H1 (cell line): ENCODE measurements at regions not wholly inside any gene's neighbourhood (a gene's known extent, or its start where the extent isn't known, plus 50 kb on each side); places are given as distances from the start of the nearest gene placed in this dataset.

Experiments
- CTCF ChIA-PET: fragments of 300-600 bp; sonication (Branson Sonifier 250); formaldehyde crosslinking; loops from one replicate; lab custom pipeline; 2021; ENCODE audit not compliant: partially characterized antibody; lab: Charles Lee
- POLR2A ChIA-PET: fragments of 300-600 bp; sonication (Branson Sonifier 250); formaldehyde crosslinking; loops from one replicate; lab custom pipeline; 2021; ENCODE audit warnings: inconsistent platforms; ENCODE audit not compliant: partially characterized antibody; lab: Charles Lee
- DNase-seq, 2 experiments: peaks; one replicate each; pipeline versions ENCODE4 v3.0.0 to v3.0.0-alpha.2; 2010 to 2022; ENCODE audit warnings: low spot score in 2 of 2, low read depth in 1 of 2, mixed read lengths in 1 of 2
- FAIRE-seq: peaks from 2 replicates; lab custom pipeline; 2011; peaks lifted over from hg19 to GRCh38; lab: Jason Lieb, UNC
- H2AFZ ChIP-seq: 2 replicates; pipeline ENCODE4 v1.8.1; 2012; ENCODE audit warnings: low read length, inconsistent platforms
- H2AK5ac ChIP-seq: 2 replicates; pipeline ENCODE4 v1.6.1; 2013; ENCODE audit warnings: low read depth, low read length
- H2BK120ac ChIP-seq: replicated peaks from 2 replicates; pipeline ENCODE3; 2013; ENCODE audit warnings: low read depth, low read length, inconsistent platforms
- H2BK12ac ChIP-seq: 2 replicates; pipeline ENCODE4 v1.6.1; 2013; ENCODE audit warnings: low read depth, low read length
- H2BK15ac ChIP-seq: 2 replicates; pipeline ENCODE4 v1.6.1; 2013; ENCODE audit warnings: low read length
- H2BK20ac ChIP-seq: 2 replicates; pipeline ENCODE4 v1.6.1; 2013; ENCODE audit warnings: low read length
- H2BK5ac ChIP-seq: 2 replicates; pipeline ENCODE4 v1.6.1; 2013; ENCODE audit warnings: low read depth, low read length
- H3K14ac ChIP-seq: 2 replicates; pipeline ENCODE4 v1.6.1; 2013; ENCODE audit warnings: inconsistent platforms; ENCODE audit not compliant: insufficient read length
- H3K18ac ChIP-seq: 2 replicates; pipeline ENCODE4 v1.6.1; 2013; ENCODE audit warnings: low read length; ENCODE audit errors: extremely low read depth
- H3K23ac ChIP-seq: 2 replicates; pipeline ENCODE4 v1.6.1; 2013; ENCODE audit warnings: inconsistent platforms; ENCODE audit not compliant: insufficient read length
- H3K23me2 ChIP-seq: 2 replicates; pipeline ENCODE4 v1.6.1; 2013; ENCODE audit warnings: low read depth, low read length
- H3K27ac ChIP-seq: 2 replicates; pipeline ENCODE4 v1.6.1; 2011; ENCODE audit warnings: low read depth, low read length, inconsistent platforms
- H3K27me3 ChIP-seq, 4 experiments: replicated peaks in 1 of 4; 1 replicate in 1 of 4; 2 replicates in 3 of 4; pipeline versions ENCODE4 v1.6.1 to v1.8.1; 2011 to 2013; ENCODE audit warnings: low read length in 3 of 4, mild to moderate bottlenecking in 3 of 4, inconsistent platforms in 2 of 4, mixed read lengths in 2 of 4, moderate library complexity in 1 of 4; ENCODE audit not compliant: control insufficient read depth in 3 of 4, insufficient read depth in 3 of 4; ENCODE audit errors: extremely low read depth in 1 of 4
- H3K36me3 ChIP-seq, 4 experiments: 2 replicates each; pipeline versions ENCODE4 v1.6.1 to v1.8.1; 2011 to 2013; ENCODE audit warnings: mild to moderate bottlenecking in 4 of 4, low read length in 3 of 4, moderate library complexity in 2 of 4, control low read depth in 1 of 4, inconsistent platforms in 1 of 4; ENCODE audit not compliant: insufficient read depth in 4 of 4, control insufficient read depth in 2 of 4
- H3K4ac ChIP-seq: replicated peaks from 2 replicates; pipeline ENCODE3; 2013; ENCODE audit warnings: low read length, low read depth, mixed read lengths, inconsistent platforms; ENCODE audit not compliant: insufficient read length
- H3K4me1 ChIP-seq, 4 experiments: replicated peaks in 1 of 4; 1 replicate in 1 of 4; 2 replicates in 3 of 4; pipeline versions ENCODE4 v1.6.1 to v1.8.1; 2011 to 2013; ENCODE audit warnings: low read length in 3 of 4, inconsistent platforms in 2 of 4, mixed read lengths in 1 of 4; ENCODE audit not compliant: insufficient read depth in 4 of 4, control insufficient read depth in 3 of 4
- H3K4me2 ChIP-seq, 2 experiments: 2 replicates each; pipeline versions ENCODE4 v1.6.1 to v1.8.1; 2011 to 2013; ENCODE audit warnings: low read depth in 2 of 2, low read length in 2 of 2, control low read depth in 1 of 2, inconsistent platforms in 1 of 2, mild to moderate bottlenecking in 1 of 2; ENCODE audit not compliant: insufficient read depth in 1 of 2
- H3K4me3 ChIP-seq, 4 experiments: fragments of 200-600, 300-600 bp in 1 of 4; sonication (generic), shearing (Covaris generic), sonication (Bioruptor Twin) in 1 of 4; 2 replicates each; pipeline versions ENCODE4 v1.5.1 to v1.8.1; 2011 to 2016; ENCODE audit warnings: low read length in 4 of 4, low read depth in 3 of 4, control low read depth in 2 of 4, inconsistent platforms in 2 of 4, mild to moderate bottlenecking in 2 of 4, mixed read lengths in 1 of 4, moderate library complexity in 1 of 4; ENCODE audit not compliant: insufficient read depth in 2 of 4; ENCODE audit errors: extremely low read depth in 1 of 4
- H3K56ac ChIP-seq: replicated peaks from 2 replicates; pipeline ENCODE3; 2013; ENCODE audit warnings: low read depth, mild to moderate bottlenecking, mixed read lengths, low read length, inconsistent platforms; ENCODE audit not compliant: insufficient read length
- H3K79me1 ChIP-seq: 2 replicates; pipeline ENCODE4 v1.6.1; 2013; ENCODE audit warnings: low read depth, low read length, control low read depth
- H3K79me2 ChIP-seq, 2 experiments: 2 replicates each; pipeline versions ENCODE4 v1.6.1 to v1.8.1; 2012 to 2013; ENCODE audit warnings: low read length in 2 of 2, mild to moderate bottlenecking in 2 of 2, inconsistent platforms in 1 of 2; ENCODE audit not compliant: insufficient read depth in 2 of 2, control insufficient read depth in 1 of 2
- H3K9ac ChIP-seq, 4 experiments: replicated peaks in 1 of 4; 1 replicate in 1 of 4; 2 replicates in 3 of 4; pipeline versions ENCODE4 v1.6.1 to v1.8.1; 2011 to 2013; ENCODE audit warnings: low read depth in 3 of 4, low read length in 3 of 4, control low read depth in 2 of 4, mild to moderate bottlenecking in 2 of 4, moderate library complexity in 2 of 4, inconsistent platforms in 1 of 4; ENCODE audit errors: extremely low read depth in 1 of 4
- H3K9me3 ChIP-seq, 2 experiments: 2 replicates each; pipeline versions ENCODE4 v1.6.1 to v1.8.1; 2012 to 2013; ENCODE audit warnings: mild to moderate bottlenecking in 2 of 2, moderate library complexity in 2 of 2, control low read depth in 1 of 2, inconsistent platforms in 1 of 2, low read depth in 1 of 2, low read length in 1 of 2, mixed read lengths in 1 of 2; ENCODE audit not compliant: insufficient read depth in 2 of 2
- H4K20me1 ChIP-seq, 2 experiments: replicated peaks in 1 of 2; 2 replicates each; pipeline versions ENCODE3 to v1.8.1; 2011 to 2013; ENCODE audit warnings: inconsistent platforms in 2 of 2, low read length in 2 of 2, mild to moderate bottlenecking in 1 of 2; ENCODE audit not compliant: insufficient read depth in 2 of 2, control insufficient read depth in 1 of 2
- H4K5ac ChIP-seq: 2 replicates; pipeline ENCODE4 v1.6.1; 2013; ENCODE audit warnings: low read length, low read depth, mixed read lengths, inconsistent platforms; ENCODE audit not compliant: insufficient read length
- H4K8ac ChIP-seq: 2 replicates; pipeline ENCODE4 v1.8.0; 2013; ENCODE audit warnings: mild to moderate bottlenecking, moderate library complexity, low read length, inconsistent platforms; ENCODE audit not compliant: insufficient read depth; ENCODE audit errors: extremely low read depth
- H4K91ac ChIP-seq: replicated peaks from 2 replicates; pipeline ENCODE3; 2013; ENCODE audit warnings: low read length, mixed read lengths, inconsistent platforms; ENCODE audit not compliant: insufficient read length
- BRCA1 ChIP-seq: IDR thresholded peaks from 2 replicates; pipeline ENCODE4 v1.6.1; 2012; ENCODE audit warnings: low read depth, low read length, improper control_type of control experiment
- E2F6 ChIP-seq: IDR thresholded peaks from 2 replicates; pipeline ENCODE4 v1.6.1; 2012; ENCODE audit warnings: inconsistent platforms
- EGR1 ChIP-seq: IDR thresholded peaks from 2 replicates; pipeline ENCODE4 v1.6.1; 2011; ENCODE audit warnings: low read depth, low read length, borderline replicate concordance
- HDAC6 ChIP-seq: IDR thresholded peaks from one replicate; pipeline ENCODE4 v1.7.1; 2012; ENCODE audit warnings: low read depth, mild to moderate bottlenecking, inconsistent platforms, low read length, moderate library complexity
- KDM4A ChIP-seq: IDR thresholded peaks from one replicate; pipeline ENCODE4 v1.7.1; 2012; ENCODE audit warnings: low read depth, mild to moderate bottlenecking, moderate library complexity, low read length, inconsistent platforms; ENCODE audit not compliant: severe bottlenecking
- NANOG ChIP-seq: IDR thresholded peaks from 2 replicates; pipeline ENCODE4 v1.6.1; 2011; ENCODE audit warnings: low read length, low read depth, mild to moderate bottlenecking, inconsistent platforms; ENCODE audit not compliant: insufficient read depth, poor library complexity, severe bottlenecking
- SP2 ChIP-seq: IDR thresholded peaks from 2 replicates; pipeline ENCODE4 v1.6.1; 2012; ENCODE audit warnings: mild to moderate bottlenecking, low read length, inconsistent platforms
- SP4 ChIP-seq: IDR thresholded peaks from 2 replicates; pipeline ENCODE4 v1.6.1; 2012; ENCODE audit warnings: low read length, inconsistent platforms
- SUZ12 ChIP-seq: fragments of 200-600 bp; sonication (generic); IDR thresholded peaks from 2 replicates; pipeline ENCODE4 v1.6.1; 2012; ENCODE audit warnings: mild to moderate bottlenecking, inconsistent platforms, low read length, moderate library complexity, mixed read lengths
- TAF1 ChIP-seq: IDR thresholded peaks from 2 replicates; pipeline ENCODE4 v1.6.1; 2011; ENCODE audit warnings: mild to moderate bottlenecking, low read depth, low read length
- WGBS, 2 experiments: shearing (Covaris generic) in 1 of 2; methylation state at CpG; one replicate each; pipeline versions ENCODE4 v1.1.6 to v1.1.7; 2013 to 2015; ENCODE audit warnings: low lambda C conversion rate in 2 of 2, mixed read lengths in 2 of 2, inconsistent platforms in 1 of 2, low coverage in 1 of 2, missing lambda C conversion rate in 1 of 2; ENCODE audit not compliant: insufficient replicate concordance in 2 of 2, insufficient coverage in 1 of 2, insufficient read length in 1 of 2; ENCODE audit errors: extremely low coverage in 1 of 2, missing lambda C conversion rate in 1 of 2; 5-methylcytosine and 5-hydroxymethylcytosine counted together

DNA sequence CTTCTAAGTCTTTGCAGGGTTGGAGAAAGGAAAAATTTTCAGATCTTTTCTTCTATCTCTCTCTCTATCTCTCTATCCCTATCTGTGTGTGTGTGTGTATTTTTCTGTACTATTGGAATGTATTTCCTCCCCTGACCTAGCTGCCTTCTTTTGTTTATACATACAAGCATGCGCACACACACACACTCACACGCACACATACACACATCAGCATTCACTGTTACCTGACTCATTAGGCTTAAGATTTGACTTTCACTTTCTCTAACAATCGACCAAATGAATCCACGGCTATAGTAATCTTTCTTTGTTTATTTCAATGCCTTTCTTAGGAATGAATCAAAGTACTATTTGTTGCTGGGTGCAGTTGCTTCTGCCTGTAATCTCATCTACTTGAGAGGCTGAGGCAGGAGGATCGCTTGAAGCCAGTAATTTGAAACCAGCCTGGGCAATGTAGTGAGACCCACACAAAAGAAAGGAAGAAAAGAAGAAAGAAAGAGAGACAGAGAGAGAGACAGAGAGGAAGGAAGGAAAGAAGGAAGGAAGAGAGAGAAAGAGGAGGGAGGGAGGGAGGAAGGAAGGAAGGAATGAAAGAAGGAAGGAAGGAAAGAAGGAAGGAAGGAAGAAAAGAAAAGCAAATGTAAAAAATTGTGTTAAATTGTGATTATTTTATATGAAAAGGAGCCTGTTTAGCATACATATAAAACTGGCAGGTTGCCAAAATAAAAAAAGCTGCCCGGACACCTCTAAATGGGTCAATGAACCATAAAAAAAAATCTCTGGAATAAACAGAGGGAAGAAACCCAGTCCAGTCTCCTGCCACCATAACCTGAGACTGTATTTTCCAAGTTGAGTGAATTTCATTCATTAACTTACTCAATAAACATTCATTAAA, 206.8 kb downstream of the ZNF326 start:
- Histone ChIP-seq H4K91ac (no peak overlapping the region), H3K79me2 (no peaks in the 10 kb centered on the region), H2AK5ac (no peak overlapping the region), H3K23ac (no peak overlapping the region), H4K5ac (no peak overlapping the region), H3K27me3 (no peaks in the 10 kb centered on the region; a peak in 1 of 7 replicates), H3K4ac (no peak overlapping the region), H3K4me1 (peaks cover 2 to 9% (median 2%) of the 10 kb centered on the region in 4 experiments; a peak in 5 of 7 replicates), H3K14ac (no peak overlapping the region), H2AFZ (no peak overlapping the region), H3K23me2 (no peaks in the 10 kb centered on the region), H3K79me1 (no peaks in the 10 kb centered on the region), H4K20me1 (no peaks in the 10 kb centered on the region), H2BK5ac (no peak overlapping the region)
- no peak for FAIRE-seq
- no peak for DNase-seq
- 90% methylated on average over 6 of the region's 6 CpGs; no CpG with 5 or more reads in 1 of the 2 experiments for WGBS, 2 experiments
- no peak for TF ChIP-seq BRCA1
- no peak for TF ChIP-seq SUZ12
- TF ChIP-seq HDAC6: no peak
- TF ChIP-seq KDM4A: no peak
- no peak for TF ChIP-seq SP2
- no peak for TF ChIP-seq SP4
- TF ChIP-seq NANOG: no peak
- TF ChIP-seq TAF1: no peak
- no peak for TF ChIP-seq EGR1
- no peak for TF ChIP-seq E2F6
- TF ChIP-seq, all 59 proteins: peak for 0
- no peak overlapping the region for H4K8ac ChIP-seq
- H2BK15ac ChIP-seq: no peak overlapping the region
- no peak overlapping the region for H2BK20ac ChIP-seq
- H3K4me2 ChIP-seq: no peak overlapping the region
- H3K9me3 ChIP-seq: no peaks in the 10 kb centered on the region
- H3K36me3 ChIP-seq: no peaks in the 10 kb centered on the region
- ChIA-PET CTCF (no interaction called here), POLR2A (no interaction called here)
- no peak overlapping the region for H2BK120ac ChIP-seq
- H3K56ac ChIP-seq: peak overlapping the region; percentile 36
- H3K4me3 ChIP-seq: no peak overlapping the region
- no peak overlapping the region for H3K9ac ChIP-seq
- H2BK12ac ChIP-seq: no peak overlapping the region
- H3K18ac ChIP-seq: no peak overlapping the region
- no peak overlapping the region for H3K27ac ChIP-seq
